Endothelial cell of umbilical vein (primary cell): ENCODE measurements at regions not wholly inside any gene's neighbourhood (a gene's known extent, or its start where the extent isn't known, plus 50 kb on each side); places are given as distances from the start of the nearest gene placed in this dataset.

Experiments
- BruUV-seq: library from RNA; stranded (reverse); fragments of 400-500 nt; replicated peaks from 2 replicates; lab custom pipeline; 2021; lab: Mats Ljungman, UMichigan
- CTCF ChIA-PET: fragments of 300-600, 350-600 bp; sonication (Branson Sonifier 250); formaldehyde crosslinking; loops from one replicate; lab custom pipeline; 2021; ENCODE audit warnings: antibody characterized with exemption, inconsistent platforms; lab: Charles Lee
- POLR2A ChIA-PET: fragments of 300-600, 350-600 bp; sonication (Branson Sonifier 250); formaldehyde crosslinking; loops from one replicate; lab custom pipeline; 2021; ENCODE audit warnings: antibody characterized with exemption, inconsistent platforms; lab: Charles Lee
- DNase-seq: peaks from one replicate; pipeline ENCODE4 v3.0.0-alpha.2; 2011; ENCODE audit warnings: low read depth, low spot score
- FAIRE-seq: peaks from 2 replicates; lab custom pipeline; 2011; peaks lifted over from hg19 to GRCh38; lab: Jason Lieb, UNC
- H2AFZ ChIP-seq: 2 replicates; pipeline ENCODE4 v1.6.0; 2012; ENCODE audit warnings: low read depth, low read length, control low read depth, inconsistent platforms
- H3K27ac ChIP-seq: 2 replicates; pipeline ENCODE4 v1.5.1; 2011; ENCODE audit warnings: low read depth, mild to moderate bottlenecking, control low read depth, low read length, moderate library complexity; ENCODE audit not compliant: insufficient read depth
- H3K27me3 ChIP-seq, 2 experiments: 2 replicates each; pipeline versions ENCODE4 v1.6.0 to v1.6.1; 2011; ENCODE audit warnings: low read length in 2 of 2, mixed read lengths in 1 of 2; ENCODE audit not compliant: control insufficient read depth in 2 of 2, insufficient read depth in 2 of 2
- H3K36me3 ChIP-seq, 2 experiments: 2 replicates in 1 of 2; 3 replicates in 1 of 2; pipeline ENCODE4 v1.5.1; 2011; ENCODE audit warnings: low read length in 2 of 2, mild to moderate bottlenecking in 1 of 2, moderate library complexity in 1 of 2; ENCODE audit not compliant: control insufficient read depth in 2 of 2, insufficient read depth in 2 of 2; ENCODE audit errors: extremely low read depth in 1 of 2
- H3K4me1 ChIP-seq: 3 replicates; pipeline ENCODE4 v1.5.1; 2011; ENCODE audit warnings: mild to moderate bottlenecking, low read length; ENCODE audit not compliant: control insufficient read depth, insufficient read depth; ENCODE audit errors: extremely low read depth
- H3K4me2 ChIP-seq: 2 replicates; pipeline ENCODE4 v1.6.1; 2011; ENCODE audit warnings: low read length, control low read depth, mixed read lengths; ENCODE audit not compliant: insufficient read depth
- H3K4me3 ChIP-seq, 3 experiments: fragments of 200-600 bp in 1 of 3; sonication (generic), shearing (Covaris generic) in 1 of 3; replicated peaks in 1 of 3; 2 replicates each; pipeline ENCODE4 v1.5.1; 2011 to 2016; ENCODE audit warnings: control low read depth in 3 of 3, low read length in 3 of 3, mild to moderate bottlenecking in 2 of 3, inconsistent platforms in 1 of 3, low read depth in 1 of 3, moderate library complexity in 1 of 3; ENCODE audit not compliant: insufficient read depth in 1 of 3
- H3K79me2 ChIP-seq: 2 replicates; pipeline ENCODE4 v1.6.0; 2012; ENCODE audit warnings: low read length, inconsistent platforms; ENCODE audit not compliant: control insufficient read depth, insufficient read depth
- H3K9ac ChIP-seq: replicated peaks from 2 replicates; pipeline ENCODE3; 2011; ENCODE audit warnings: low read length, control low read depth; ENCODE audit not compliant: insufficient read depth; ENCODE audit errors: extremely low read depth
- H3K9me1 ChIP-seq: replicated peaks from 3 replicates; pipeline ENCODE4 v1.6.0; 2011; ENCODE audit warnings: mild to moderate bottlenecking, low read length; ENCODE audit not compliant: control insufficient read depth, insufficient read depth; ENCODE audit errors: extremely low read depth
- H3K9me3 ChIP-seq: replicated peaks from 2 replicates; pipeline ENCODE4 v1.5.1; 2012; ENCODE audit warnings: low read length, inconsistent platforms; ENCODE audit not compliant: control insufficient read depth, insufficient read depth
- H4K20me1 ChIP-seq: replicated peaks from 2 replicates; pipeline ENCODE3; 2011; ENCODE audit warnings: mild to moderate bottlenecking, low read length; ENCODE audit not compliant: control insufficient read depth, insufficient read depth; ENCODE audit errors: extremely low read depth
- EZH2 ChIP-seq: IDR thresholded peaks from 2 replicates; pipeline ENCODE4 v1.6.1; 2012; ENCODE audit warnings: borderline replicate concordance, low read depth, mild to moderate bottlenecking, moderate library complexity, low read length, inconsistent platforms; ENCODE audit not compliant: severe bottlenecking
- FOS ChIP-seq: IDR thresholded peaks from 2 replicates; pipeline ENCODE4 v1.6.1; 2011; ENCODE audit warnings: mild to moderate bottlenecking, low read length, moderate library complexity, borderline replicate concordance; ENCODE audit not compliant: insufficient read depth
- POLR2A ChIP-seq: IDR thresholded peaks from 2 replicates; pipeline ENCODE4 v1.6.1; 2012; ENCODE audit warnings: low read depth, mild to moderate bottlenecking, control low read depth, low read length
- POLR2AphosphoS5 ChIP-seq: IDR thresholded peaks from 2 replicates; pipeline ENCODE4 v1.6.1; 2012; ENCODE audit warnings: low read depth, mild to moderate bottlenecking, control low read depth, low read length, moderate library complexity; ENCODE audit not compliant: insufficient read depth
- dilution Hi-C: fragments of 300-500 bp; cut with MboI; formaldehyde crosslinking; loops from one replicate; pipeline ENCODE4 v1.15.0; 2019; ENCODE audit warnings: low sequenced_read_pairs; ENCODE audit not compliant: extremely low pct_ligation_motif_present
- intact Hi-C: fragments of 100-400 bp; cut with micrococcal nuclease; formaldehyde crosslinking; loops from one replicate; pipeline ENCODE4 v1.10.0; 2022
- TF ChIP-seq, protein P1 (sequence below), 2 donors: IDR thresholded peaks; 1 replicate in 1 of 2; 2 replicates in 1 of 2; pipeline ENCODE4 v1.5.1; 2011; ENCODE audit warnings: low read length in 2 of 2, mild to moderate bottlenecking in 2 of 2, moderate library complexity in 2 of 2, control low read depth in 1 of 2, inconsistent platforms in 1 of 2, low read depth in 1 of 2; ENCODE audit not compliant: insufficient read depth in 1 of 2; ENCODE audit errors: extremely low read depth in 1 of 2
- TF ChIP-seq, protein P2 (sequence below): IDR thresholded peaks from 2 replicates; pipeline ENCODE4 v1.6.1; 2011; ENCODE audit not compliant: insufficient read depth, insufficient read length

DNA sequence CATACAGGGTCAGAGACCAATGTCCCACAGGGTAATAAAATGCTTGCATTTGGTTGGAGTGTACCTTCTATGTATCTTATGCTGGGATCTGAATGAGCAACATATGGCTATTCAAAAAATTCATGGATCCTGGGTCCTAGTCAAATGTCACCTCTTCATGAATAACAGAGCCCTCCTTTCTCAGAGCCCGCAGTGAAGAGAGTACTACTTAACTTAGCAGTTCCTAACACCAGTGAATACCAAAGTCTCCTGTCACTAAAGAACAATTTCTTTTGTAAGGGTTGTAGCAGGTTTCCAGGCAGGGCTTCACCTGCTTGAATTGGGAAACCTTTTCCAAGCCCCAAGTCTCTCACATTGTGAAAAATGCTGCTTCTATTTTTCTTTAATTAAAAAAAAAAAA lies 483.0 kb upstream of the DEPDC1 start:
- no peaks in the 10 kb centered on the region for H3K79me2 ChIP-seq
- H3K9ac ChIP-seq: no peak overlapping the region
- H4K20me1 ChIP-seq: no peaks in the 10 kb centered on the region
- dilution Hi-C loops: no loop called here
- no peaks in the 10 kb centered on the region for H3K36me3 ChIP-seq
- no peak overlapping the region for H2AFZ ChIP-seq
- no peaks in the 10 kb centered on the region for H3K27me3 ChIP-seq
- no peak for TF ChIP-seq EZH2
- no peak for TF ChIP-seq POLR2A
- TF ChIP-seq, protein P1, sequence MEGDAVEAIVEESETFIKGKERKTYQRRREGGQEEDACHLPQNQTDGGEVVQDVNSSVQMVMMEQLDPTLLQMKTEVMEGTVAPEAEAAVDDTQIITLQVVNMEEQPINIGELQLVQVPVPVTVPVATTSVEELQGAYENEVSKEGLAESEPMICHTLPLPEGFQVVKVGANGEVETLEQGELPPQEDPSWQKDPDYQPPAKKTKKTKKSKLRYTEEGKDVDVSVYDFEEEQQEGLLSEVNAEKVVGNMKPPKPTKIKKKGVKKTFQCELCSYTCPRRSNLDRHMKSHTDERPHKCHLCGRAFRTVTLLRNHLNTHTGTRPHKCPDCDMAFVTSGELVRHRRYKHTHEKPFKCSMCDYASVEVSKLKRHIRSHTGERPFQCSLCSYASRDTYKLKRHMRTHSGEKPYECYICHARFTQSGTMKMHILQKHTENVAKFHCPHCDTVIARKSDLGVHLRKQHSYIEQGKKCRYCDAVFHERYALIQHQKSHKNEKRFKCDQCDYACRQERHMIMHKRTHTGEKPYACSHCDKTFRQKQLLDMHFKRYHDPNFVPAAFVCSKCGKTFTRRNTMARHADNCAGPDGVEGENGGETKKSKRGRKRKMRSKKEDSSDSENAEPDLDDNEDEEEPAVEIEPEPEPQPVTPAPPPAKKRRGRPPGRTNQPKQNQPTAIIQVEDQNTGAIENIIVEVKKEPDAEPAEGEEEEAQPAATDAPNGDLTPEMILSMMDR (IDR thresholded peaks at IDR 0.05; ENCODE audit: extremely low read depth in 1 of 2, insufficient read depth in 1 of 2, low read depth in 1 of 2, low read length in 2 of 2): no peak
- no peak for TF ChIP-seq FOS
- TF ChIP-seq, protein P2, sequence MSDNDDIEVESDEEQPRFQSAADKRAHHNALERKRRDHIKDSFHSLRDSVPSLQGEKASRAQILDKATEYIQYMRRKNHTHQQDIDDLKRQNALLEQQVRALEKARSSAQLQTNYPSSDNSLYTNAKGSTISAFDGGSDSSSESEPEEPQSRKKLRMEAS: no peak
- no peak overlapping the region for H3K4me2 ChIP-seq
- H3K4me3 ChIP-seq: no peak overlapping the region
- DNase-seq (no peak), FAIRE-seq (no peak)
- H3K27ac ChIP-seq: no peak overlapping the region
- no peaks in the 10 kb centered on the region for H3K9me3 ChIP-seq
- no peaks in the 10 kb centered on the region for H3K4me1 ChIP-seq
- POLR2A ChIA-PET: no interaction called here
- intact Hi-C loops: no loop called here
- H3K9me1 ChIP-seq: no peaks in the 10 kb centered on the region
- BruUV-seq: no TSS peak
- CTCF ChIA-PET: no interaction called here

DNA sequence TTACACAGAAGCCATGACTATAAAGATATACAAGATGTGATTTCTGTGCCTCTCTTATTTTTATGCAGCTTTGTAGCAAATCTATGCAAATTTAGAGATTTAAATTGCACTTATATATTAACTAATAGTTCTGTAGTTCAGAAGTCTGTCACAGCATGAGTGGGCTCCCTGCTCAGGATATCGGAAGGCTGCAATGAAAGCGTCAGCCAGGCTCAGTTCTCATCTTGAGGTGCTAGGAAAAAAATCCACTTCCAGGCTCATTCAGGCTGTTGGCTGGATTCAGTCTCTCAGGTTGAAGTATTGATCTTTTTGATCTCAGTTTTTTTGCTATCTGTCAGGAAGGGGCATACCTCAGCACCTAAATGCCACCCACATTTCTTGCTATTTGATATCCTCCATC lies 487.4 kb upstream of the DEPDC1 start:
- Histone ChIP-seq H3K4me1 (no peaks in the 10 kb centered on the region), H3K9ac (no peak overlapping the region), H3K79me2 (no peaks in the 10 kb centered on the region), H3K9me1 (no peaks in the 10 kb centered on the region), H3K9me3 (no peaks in the 10 kb centered on the region), H3K27ac (no peak overlapping the region), H2AFZ (no peak overlapping the region), H3K4me3 (no peak overlapping the region), H3K36me3 (no peaks in the 10 kb centered on the region), H4K20me1 (no peaks in the 10 kb centered on the region), H3K27me3 (no peaks in the 10 kb centered on the region), H3K4me2 (no peak overlapping the region)
- no TSS peak for BruUV-seq
- POLR2A ChIA-PET: no interaction called here
- DNase-seq: no peak
- CTCF ChIA-PET: no interaction called here
- intact Hi-C loops: no loop called here
- TF ChIP-seq POLR2AphosphoS5: no peak
- no peak for TF ChIP-seq FOS
- TF ChIP-seq POLR2A: no peak
- dilution Hi-C loops: no loop called here
- no peak for FAIRE-seq
